Right ventricle myocardium superior (tissue), 1 donor: ENCODE measurements at regions not wholly inside any gene's neighbourhood (a gene's known extent, or its start where the extent isn't known, plus 50 kb on each side); places are given as distances from the start of the nearest gene placed in this dataset.
A peak's percentile ranks its signal among the peaks of the same experiment; 100 is the strongest.

Experiments
- ATAC-seq: fragments of 200-7000 bp; cut with Tn5 transposase; one replicate; pipeline ENCODE4 v1.9.1; 2020; ENCODE audit warnings: mild to moderate bottlenecking; ENCODE audit not compliant: poor library complexity
- DNase-seq: peaks from one replicate; pipeline ENCODE4 v3.0.0-alpha.2; 2020
- intact Hi-C: fragments of 100-400 bp; cut with DNase I; formaldehyde crosslinking; loops from one replicate; pipeline ENCODE4 v1.11.2; 2022
- donor health status: DM: no; HTN: yes; CAD: no; lungs with severe emphysema.

GRCh38 chr18:67104700-67105284 is 411.7 kb downstream of the DSEL start:
- ATAC-seq (peak; percentile 74), DNase-seq (peak; percentile 54)
- intact Hi-C loops: loop anchor here (10.0 kb wide), 1 partner anchor 100 kb away; no protein-coding TSS in a partner anchor

GRCh38 chr18:67094123-67094522 is 422.4 kb downstream of the DSEL start:
- intact Hi-C loops: no loop called here
- no peak for ATAC-seq

DNA sequence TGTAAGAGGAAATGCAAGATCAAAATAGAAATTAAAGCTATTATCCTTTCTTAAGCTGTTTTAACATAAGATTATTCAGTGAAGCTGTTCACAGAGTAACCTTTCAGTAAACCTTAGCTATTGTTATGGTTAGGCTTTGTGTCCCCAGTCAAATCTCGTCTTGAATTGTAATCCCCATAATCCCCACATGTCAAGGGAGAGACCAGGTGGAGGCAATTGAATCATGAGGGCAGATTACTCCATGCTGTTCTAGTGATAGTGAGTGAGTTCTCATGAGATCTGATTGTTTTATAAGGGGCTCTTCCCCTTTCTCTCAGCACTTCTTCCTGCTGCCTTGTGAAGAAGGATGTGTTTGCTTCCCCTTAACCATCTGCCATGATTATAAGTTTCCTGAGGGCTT is 424.4 kb downstream of the DSEL start:
- DNase-seq: no peak
- ATAC-seq: no peak
- intact Hi-C loops: no loop called here

More at GRCh38 chr18:67094123-67094522, 422.4 kb downstream of the DSEL start:
- DNase-seq: no peak

DNA sequence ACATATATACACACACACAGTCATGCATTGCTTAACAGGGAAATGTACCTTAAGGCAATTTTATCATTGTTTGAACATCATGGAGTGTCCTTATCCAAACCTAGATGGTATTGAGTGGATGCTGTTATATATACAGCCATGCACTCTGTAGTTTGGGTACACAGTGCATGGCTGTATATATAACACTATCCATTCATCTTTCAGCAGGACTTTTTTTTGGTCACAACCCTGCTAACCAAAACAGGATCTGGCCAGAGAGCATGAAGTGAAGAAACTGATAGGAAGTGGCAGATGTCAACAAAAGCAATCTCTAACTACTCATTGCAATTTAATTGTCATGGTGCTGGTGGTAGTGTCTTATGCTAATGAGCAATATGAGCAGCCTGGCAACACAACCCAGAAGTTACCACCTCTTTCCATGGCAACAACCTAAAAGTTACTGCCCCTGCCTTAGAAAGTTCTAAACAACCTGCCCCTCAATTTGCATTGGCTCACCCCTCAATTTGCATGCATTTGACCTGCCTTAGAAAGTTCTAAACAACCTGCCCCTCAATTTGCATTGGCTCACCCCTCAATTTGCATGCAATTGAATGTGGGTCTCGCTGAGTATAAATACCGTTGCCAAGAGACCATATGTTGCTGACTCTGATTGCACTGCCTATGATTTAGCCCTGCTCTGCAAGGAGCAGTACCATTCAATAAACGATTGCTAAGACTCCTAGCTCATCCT is 434.9 kb downstream of the DSEL start:
- DNase-seq (no peak), ATAC-seq (no peak)
- intact Hi-C loops: no loop called here

GRCh38 chr18:67080601-67081000 is 435.9 kb downstream of the DSEL start:
- ATAC-seq (no peak), DNase-seq (no peak)
- intact Hi-C loops: no loop called here

DNA sequence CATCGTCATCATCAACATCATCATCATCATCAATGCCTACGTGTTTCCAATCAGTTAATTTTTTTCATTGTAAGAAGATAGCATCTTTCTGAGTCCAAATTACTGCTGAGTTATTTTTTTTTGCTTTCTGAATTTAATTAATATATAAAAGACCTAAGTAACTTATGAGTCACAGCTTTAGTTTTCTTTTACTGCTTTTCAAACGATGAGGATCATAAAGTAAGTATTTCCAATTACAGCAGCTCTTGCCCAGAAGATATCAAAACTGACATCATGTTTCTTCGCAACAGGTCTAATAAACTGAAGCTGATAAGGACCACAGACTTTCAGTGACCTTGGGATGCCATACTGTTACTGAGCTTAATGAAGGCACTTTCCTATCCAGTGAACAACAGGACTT is 442.2 kb downstream of the DSEL start:
- intact Hi-C loops: no loop called here
- DNase-seq: no peak
- ATAC-seq: no peak

GRCh38 chr18:67072791-67073190 is 443.7 kb downstream of the DSEL start:
- intact Hi-C loops: no loop called here
- ATAC-seq (no peak), DNase-seq (no peak)

DNA sequence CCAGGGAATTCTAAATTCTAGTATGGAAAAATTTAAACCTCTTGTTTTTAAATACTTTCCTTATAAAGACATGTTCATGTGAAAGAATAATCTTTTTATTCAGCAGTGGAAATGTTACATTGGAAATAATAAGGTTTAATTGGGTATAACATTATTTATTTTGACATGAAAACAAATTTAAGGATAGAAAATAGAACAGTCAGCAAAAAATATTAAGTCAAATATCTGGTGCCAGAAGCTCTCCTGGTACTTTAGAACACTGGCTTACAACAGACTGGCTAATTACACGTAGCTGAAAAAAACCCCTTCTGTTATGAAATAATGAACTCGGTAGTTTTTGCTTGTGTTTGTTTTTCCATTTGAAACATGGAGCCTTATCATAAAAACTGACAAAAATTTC is 447.9 kb downstream of the DSEL start:
- ATAC-seq: no peak
- intact Hi-C loops: no loop called here
- DNase-seq: no peak

- no peak for ATAC-seq
- intact Hi-C loops: no loop called here
- DNase-seq: no peak
Observed at GRCh38 chr18:67047334-67047733, 443.4 kb upstream of the CDH19 start.

DNA sequence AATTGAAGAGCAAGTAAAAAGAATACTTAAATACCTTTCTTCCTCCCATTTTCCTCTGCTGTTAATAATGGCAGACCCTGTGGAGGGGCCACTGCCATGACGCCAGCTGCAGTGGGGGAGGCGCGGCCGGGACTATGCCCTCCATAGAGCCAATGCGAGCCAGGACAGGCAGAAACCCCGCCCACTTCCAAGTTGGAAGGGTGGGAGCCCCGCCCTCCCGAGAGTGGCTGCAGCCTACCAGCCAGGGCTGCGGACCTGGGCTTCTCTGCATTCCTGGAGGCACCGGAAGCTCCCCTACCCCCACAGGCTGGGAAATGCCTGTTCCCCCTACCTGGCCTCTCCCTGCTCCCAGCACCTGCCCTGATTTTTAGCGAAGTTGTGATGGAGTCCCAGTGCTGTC is 439.4 kb upstream of the CDH19 start:
- peak; percentile 30 for DNase-seq
- intact Hi-C loops: no loop called here
- ATAC-seq: no peak

DNA sequence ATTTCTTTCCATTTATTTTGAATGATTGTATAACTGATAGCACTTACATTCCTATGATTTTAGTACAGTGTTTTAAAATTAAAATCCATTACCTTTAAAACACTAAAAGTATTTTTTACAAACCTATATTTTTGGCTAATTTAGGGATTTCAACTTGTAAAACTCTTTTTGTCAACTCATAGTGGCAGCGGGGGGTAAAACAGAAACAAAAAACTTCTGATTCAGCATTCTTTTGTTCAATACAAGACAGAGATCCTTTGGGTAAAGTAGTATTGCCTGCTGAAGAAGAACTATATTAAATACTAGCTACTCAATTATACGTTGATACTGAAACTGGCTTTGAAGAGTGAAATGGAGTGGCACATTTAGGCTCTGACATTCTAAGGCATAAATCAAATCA is 437.4 kb upstream of the CDH19 start:
- DNase-seq: no peak
- intact Hi-C loops: no loop called here
- no peak for ATAC-seq

DNA sequence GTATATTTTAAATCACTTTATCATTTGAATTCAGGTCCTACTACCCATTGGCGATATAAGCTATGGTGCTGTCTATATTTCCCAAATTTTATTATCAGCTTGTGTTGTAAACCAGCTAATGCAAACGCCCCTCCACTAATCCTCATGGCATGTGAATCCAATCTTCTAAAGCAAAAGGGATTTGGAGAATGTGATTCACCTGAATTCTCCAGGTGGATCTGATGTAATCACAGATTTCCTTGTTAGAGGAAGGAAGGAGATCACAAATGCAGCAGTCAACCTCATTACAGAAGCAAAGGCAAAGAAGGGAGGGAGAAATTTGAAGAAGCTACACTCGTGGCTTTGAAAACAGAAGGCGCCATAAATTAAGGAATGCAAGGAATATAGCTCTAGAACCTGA is 431.1 kb upstream of the CDH19 start:
- ATAC-seq (no peak), DNase-seq (no peak)
- intact Hi-C loops: no loop called here

GRCh38 chr18:67023059-67023458 is 419.2 kb upstream of the CDH19 start:
- DNase-seq (no peak), ATAC-seq (no peak)
- intact Hi-C loops: no loop called here

- no peak for ATAC-seq
- no peak for DNase-seq
- intact Hi-C loops: no loop called here
Observed at GRCh38 chr18:67010919-67011318, 407.0 kb upstream of the CDH19 start.

- DNase-seq: no peak
- ATAC-seq: no peak
- intact Hi-C loops: loop anchor here (5.0 kb wide), 1 partner anchor 61 kb away; no protein-coding TSS in a partner anchor
Observed at GRCh38 chr18:67007999-67008398, 404.1 kb upstream of the CDH19 start.

DNA sequence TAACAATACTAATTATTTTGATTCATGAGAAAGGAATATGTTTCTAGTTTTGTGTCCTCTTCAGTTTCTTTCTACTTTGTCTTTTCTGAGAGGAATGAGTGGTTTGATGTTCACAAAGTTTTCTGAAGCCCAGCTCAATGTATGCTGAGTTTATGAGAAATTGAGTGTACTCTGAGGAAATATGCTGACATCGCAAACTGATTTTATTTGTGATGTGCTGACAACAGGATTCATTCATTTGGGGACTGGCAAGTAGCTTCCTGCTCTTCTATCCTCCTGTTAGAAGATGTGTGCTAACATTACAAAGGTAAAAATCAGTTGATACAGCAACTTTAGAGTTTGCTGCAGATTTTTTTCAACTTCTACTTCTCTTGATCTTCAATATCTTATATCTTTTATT is 403.2 kb upstream of the CDH19 start:
- DNase-seq (no peak), ATAC-seq (no peak)
- intact Hi-C loops: loop anchor here (5.0 kb wide), 1 partner anchor 60 kb away; no protein-coding TSS in a partner anchor

DNA sequence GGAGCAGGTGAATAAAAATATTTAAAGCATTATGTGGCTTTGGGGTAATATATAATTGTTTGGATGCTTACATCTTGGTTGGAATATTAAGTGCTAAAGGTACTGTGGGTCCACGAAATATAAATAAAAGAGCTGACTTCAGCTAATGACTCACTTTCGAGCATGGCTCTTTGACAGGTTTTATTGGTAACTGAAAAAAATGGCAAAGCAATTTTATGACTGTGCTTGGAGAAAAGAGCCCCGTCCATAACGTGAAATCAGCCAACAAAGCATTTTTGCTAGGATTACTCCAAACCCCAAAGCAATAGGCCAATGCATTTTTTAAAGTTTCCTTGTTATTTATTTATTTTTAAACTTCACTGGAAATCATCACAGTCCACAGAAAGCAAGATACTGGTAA is 397.2 kb upstream of the CDH19 start:
- DNase-seq (no peak), ATAC-seq (no peak)
- intact Hi-C loops: no loop called here

- no peak for DNase-seq
- ATAC-seq: no peak
- intact Hi-C loops: no loop called here
Observed at GRCh38 chr18:66999003-66999402, 395.1 kb upstream of the CDH19 start.

DNA sequence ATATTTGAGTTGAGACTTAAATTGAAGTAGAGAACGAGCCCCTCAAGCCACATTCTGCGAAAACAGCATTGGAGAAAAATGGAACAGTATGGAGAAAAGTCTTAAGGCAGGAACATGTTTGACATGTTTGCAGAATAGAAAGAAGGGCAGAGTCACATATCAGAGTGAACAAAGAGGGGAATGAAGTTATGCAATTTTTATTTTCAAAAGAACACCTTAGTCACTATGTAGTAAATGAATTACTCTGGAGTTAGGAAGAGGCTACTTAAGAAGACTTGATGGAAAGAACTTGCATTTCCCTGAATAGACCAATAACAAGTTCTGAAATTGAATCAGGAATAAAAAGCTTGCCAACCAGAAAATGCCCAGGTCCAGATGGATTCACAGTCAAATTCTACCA is 391.4 kb upstream of the CDH19 start:
- DNase-seq (no peak), ATAC-seq (no peak)
- intact Hi-C loops: no loop called here

DNA sequence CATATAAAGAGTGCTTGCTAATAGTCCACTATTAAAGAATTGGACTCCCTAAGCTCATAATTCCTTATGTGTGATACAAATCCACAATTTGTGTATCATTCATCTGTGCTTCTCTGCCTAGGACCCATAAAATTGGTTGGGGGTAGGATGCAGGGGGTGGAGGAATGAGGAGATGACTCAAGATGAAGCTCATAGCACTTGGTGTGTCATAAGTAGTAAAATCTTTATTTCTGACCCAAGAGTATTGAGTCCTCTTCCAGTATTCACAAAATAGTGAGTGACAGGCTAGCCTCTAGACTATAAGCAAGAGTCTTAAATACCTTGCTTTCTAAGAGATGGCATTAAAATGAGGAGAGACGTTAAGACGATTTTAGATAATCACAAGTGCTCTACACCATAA is 390.9 kb upstream of the CDH19 start:
- intact Hi-C loops: no loop called here
- DNase-seq (no peak), ATAC-seq (no peak)

DNA sequence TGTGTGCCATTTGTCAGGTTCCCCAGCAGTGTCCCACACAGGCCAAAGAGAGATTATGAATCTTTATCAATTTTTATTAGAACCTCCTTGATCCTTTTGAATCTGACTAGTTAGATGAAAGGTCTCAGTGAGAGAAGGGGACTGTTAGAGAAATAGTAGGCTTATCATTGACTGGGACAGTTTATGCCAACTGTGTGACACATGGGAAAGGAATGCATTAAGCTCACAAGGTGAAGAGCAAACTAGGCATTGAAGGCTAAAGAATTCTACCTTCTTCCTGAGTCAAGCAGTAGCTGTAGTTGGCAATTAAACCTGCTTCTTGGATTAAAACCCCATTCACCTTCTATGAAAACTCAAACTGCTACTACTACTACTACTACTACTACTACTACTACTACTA is 389.6 kb upstream of the CDH19 start:
- intact Hi-C loops: no loop called here
- no peak for ATAC-seq
- DNase-seq: no peak
